GM12878 (cell line): ENCODE measurements at regions not wholly inside any gene's neighbourhood (a gene's known extent, or its start where the extent isn't known, plus 50 kb on each side); places are given as distances from the start of the nearest gene placed in this dataset.

Experiments
- ATAC-seq: fragments of 200-7000 bp; cut with Tn5 transposase; 3 replicates; pipeline ENCODE4 v1.9.1; 2020; ENCODE audit warnings: mild to moderate bottlenecking, moderate library complexity
- BruUV-seq: library from RNA; stranded (reverse); fragments of 400-500 nt; replicated peaks from 2 replicates; lab custom pipeline; 2021; lab: Mats Ljungman, UMichigan
- CTCF ChIA-PET: fragments of 300-600 bp; sonication (Branson Sonifier 250); formaldehyde crosslinking; extraction: SDS; loops from one replicate; lab custom pipeline; 2021; ENCODE audit warnings: inconsistent platforms; lab: Yijun Ruan, JAX
- POLR2A ChIA-PET: fragments of 350-600 bp; formaldehyde crosslinking; extraction: SDS; loops from one replicate; lab custom pipeline; 2021; ENCODE audit warnings: inconsistent platforms; lab: Charles Lee
- RAD21 ChIA-PET: fragments of 300-600 bp; sonication (Branson Sonifier 250); formaldehyde crosslinking; loops from one replicate; lab custom pipeline; 2023; ENCODE audit warnings: antibody characterized with exemption; ENCODE audit not compliant: unreplicated experiment; lab: Charles Lee
- SMC1A ChIA-PET: fragments of 300-600 bp; sonication (Branson Sonifier 250); formaldehyde crosslinking; loops from one replicate; lab custom pipeline; 2023; ENCODE audit not compliant: unreplicated experiment, uncharacterized antibody; lab: Charles Lee
- DNase-seq: peaks from one replicate; pipeline ENCODE4 v3.0.0-alpha.2; 2011; ENCODE audit warnings: low read depth, low spot score
- FAIRE-seq: peaks from 3 replicates; lab custom pipeline; 2011; peaks lifted over from hg19 to GRCh38; lab: Jason Lieb, UNC
- H2AFZ ChIP-seq: 2 replicates; pipeline ENCODE4 v1.6.0; 2011; ENCODE audit warnings: low read depth, low read length, control low read depth; ENCODE audit not compliant: control insufficient read depth
- H3K27ac ChIP-seq: 2 replicates; pipeline ENCODE4 v1.5.1; 2011; ENCODE audit warnings: control low read depth; ENCODE audit not compliant: control insufficient read depth, insufficient read depth
- H3K27me3 ChIP-seq, 2 experiments: replicated peaks in 1 of 2; 2 replicates each; pipeline versions ENCODE4 v1.6.0 to v1.6.1; 2011; ENCODE audit warnings: low read length in 1 of 2; ENCODE audit not compliant: control insufficient read depth in 2 of 2, insufficient read depth in 2 of 2
- H3K36me3 ChIP-seq, 2 experiments: 2 replicates each; pipeline ENCODE4 v1.5.1; 2011; ENCODE audit warnings: low read length in 1 of 2; ENCODE audit not compliant: control insufficient read depth in 2 of 2, insufficient read depth in 2 of 2
- H3K4me1 ChIP-seq: 2 replicates; pipeline ENCODE4 v1.6.1; 2011; ENCODE audit warnings: mild to moderate bottlenecking, low read length, moderate library complexity, mixed read lengths; ENCODE audit not compliant: control insufficient read depth, insufficient read depth
- H3K4me2 ChIP-seq: 2 replicates; pipeline ENCODE4 v1.6.0; 2011; ENCODE audit warnings: control low read depth; ENCODE audit not compliant: control insufficient read depth, insufficient read depth
- H3K4me3 ChIP-seq: fragments of 200-600 bp; sonication (generic); 2 replicates; pipeline ENCODE4 v1.5.1; 2016
- H3K79me2 ChIP-seq: 2 replicates; pipeline ENCODE4 v1.6.0; 2011; ENCODE audit warnings: low read length; ENCODE audit not compliant: control insufficient read depth, insufficient read depth
- H3K9ac ChIP-seq: 2 replicates; pipeline ENCODE4 v1.8.0; 2011; ENCODE audit warnings: low read length, control low read depth, mixed read lengths; ENCODE audit not compliant: control insufficient read depth, insufficient read depth
- H3K9me3 ChIP-seq: replicated peaks from 3 replicates; pipeline ENCODE4 v1.5.1; 2011; ENCODE audit warnings: mild to moderate bottlenecking, low read length; ENCODE audit not compliant: control insufficient read depth, insufficient read depth
- H4K20me1 ChIP-seq: 2 replicates; pipeline ENCODE4 v1.6.0; 2011; ENCODE audit not compliant: control insufficient read depth, insufficient read depth
- BHLHE40 ChIP-seq, 2 experiments: fragments of 450-650 bp in 1 of 2; IDR thresholded peaks; 2 replicates each; pipeline ENCODE4 v1.6.1; 2011 to 2017; ENCODE audit warnings: low read depth in 2 of 2, borderline replicate concordance in 1 of 2, improper control_type of control experiment in 1 of 2, low read length in 1 of 2, mild to moderate bottlenecking in 1 of 2
- BRCA1 ChIP-seq: IDR thresholded peaks from 2 replicates; pipeline ENCODE4 v1.6.1; 2011; ENCODE audit warnings: low read depth, low read length, improper control_type of control experiment
- CEBPB ChIP-seq, 2 experiments: fragments of 150-350 bp in 1 of 2; IDR thresholded peaks; 2 replicates each; pipeline ENCODE4 v1.6.1; 2012 to 2014; ENCODE audit warnings: low read depth in 2 of 2, low read length in 2 of 2, borderline replicate concordance in 1 of 2, inconsistent platforms in 1 of 2
- DPF2 ChIP-seq: fragments of 450-650 bp; IDR thresholded peaks from 2 replicates; pipeline ENCODE4 v1.6.1; 2017; ENCODE audit warnings: mild to moderate bottlenecking
- FOXM1 ChIP-seq: IDR thresholded peaks from 2 replicates; pipeline ENCODE4 v1.6.1; 2012; ENCODE audit warnings: low read depth, mild to moderate bottlenecking, inconsistent platforms, low read length, moderate library complexity
- NFIC ChIP-seq: IDR thresholded peaks from 2 replicates; pipeline ENCODE4 v1.6.1; 2012; ENCODE audit warnings: low read depth, mild to moderate bottlenecking, inconsistent platforms, low read length, moderate library complexity
- NFYA ChIP-seq: IDR thresholded peaks from 2 replicates; pipeline ENCODE4 v1.6.1; 2011; ENCODE audit warnings: low read depth, mild to moderate bottlenecking, low read length, improper control_type of control experiment, borderline replicate concordance
- NR2C2 ChIP-seq: IDR thresholded peaks from 2 replicates; pipeline ENCODE4 v1.6.1; 2011; ENCODE audit warnings: borderline replicate concordance, low read depth; ENCODE audit not compliant: control insufficient read depth, insufficient read length
- WGBS: methylation state at CpG from one replicate; pipeline ENCODE4 v1.1.6; 2016; ENCODE audit warnings: low lambda C conversion rate; ENCODE audit not compliant: insufficient replicate concordance, insufficient coverage; ENCODE audit errors: missing lambda C conversion rate; 5-methylcytosine and 5-hydroxymethylcytosine counted together
- in situ Hi-C: fragments of 300-500 bp; cut with MboI; formaldehyde crosslinking; loops from 9 replicates; pipeline ENCODE4 v1.14.3; 2018; ENCODE audit warnings: mixed read lengths
- intact Hi-C: fragments of 100-400 bp; cut with micrococcal nuclease; formaldehyde crosslinking; loops from one replicate; pipeline ENCODE4 v1.14.2; 2022; ENCODE audit not compliant: unreplicated experiment
- TF ChIP-seq, protein P1 (sequence below): fragments of 450-650 bp; IDR thresholded peaks from 2 replicates; pipeline ENCODE4 v1.6.1; 2016; ENCODE audit warnings: mild to moderate bottlenecking
- TF ChIP-seq, protein P2 (sequence below): fragments of 450-650 bp; IDR thresholded peaks from 2 replicates; pipeline ENCODE4 v1.6.1; 2018; ENCODE audit warnings: mild to moderate bottlenecking, low read depth, moderate library complexity; ENCODE audit not compliant: partially characterized antibody
- TF ChIP-seq, protein P3 (sequence below): IDR thresholded peaks from 2 replicates; pipeline ENCODE4 v1.6.1; 2012; ENCODE audit warnings: low read depth, low read length, improper control_type of control experiment

DNA sequence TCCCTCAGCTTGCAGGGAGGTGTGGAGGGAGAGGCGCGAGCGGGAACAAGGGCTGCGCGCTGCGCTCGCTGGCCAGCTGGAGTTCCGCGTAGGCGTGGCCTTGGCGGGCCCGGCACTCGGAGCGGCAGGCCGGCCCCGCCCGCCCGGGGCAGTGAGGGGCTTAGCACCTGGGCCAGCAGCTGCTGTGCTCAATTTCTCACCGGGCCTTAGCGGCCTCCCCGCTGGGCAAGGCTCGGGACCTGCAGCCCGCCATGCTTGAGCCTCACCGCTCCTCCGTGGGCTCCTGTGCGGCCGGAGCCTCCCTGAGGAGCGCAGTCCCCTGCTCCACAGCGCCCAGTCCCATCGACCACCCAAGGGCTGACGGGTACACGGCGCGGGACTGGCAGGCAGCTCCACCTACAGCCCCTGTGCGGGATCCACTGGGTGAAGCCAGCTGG lies 1516.4 kb downstream of the EFNA5 start:
- H3K27ac ChIP-seq: no peak overlapping the region
- no peaks in the 10 kb centered on the region for H3K27me3 ChIP-seq
- 90% methylated on average over 33 of the region's 35 CpGs for WGBS
- H3K4me3 ChIP-seq: no peak overlapping the region
- ATAC-seq: no peak
- intact Hi-C loops (no loop called here), in situ Hi-C loops (no loop called here)
- ChIA-PET CTCF (no interaction called here), POLR2A (no interaction called here), SMC1A (no interaction called here), RAD21 (no interaction called here)
- H3K36me3 ChIP-seq: no peaks in the 10 kb centered on the region
- no peak for FAIRE-seq
- no peak overlapping the region for H3K9ac ChIP-seq
- no peaks in the 10 kb centered on the region for H4K20me1 ChIP-seq
- no peak overlapping the region for H2AFZ ChIP-seq
- DNase-seq: no peak
- H3K9me3 ChIP-seq: no peaks in the 10 kb centered on the region
- BruUV-seq: no TSS peak
- no peak for TF ChIP-seq BRCA1
- no peak for TF ChIP-seq CEBPB (IDR thresholded peaks at IDR 0.05; ENCODE audit: borderline replicate concordance in 1 of 2, low read depth in 2 of 2, low read length in 2 of 2)
- TF ChIP-seq, protein P1, sequence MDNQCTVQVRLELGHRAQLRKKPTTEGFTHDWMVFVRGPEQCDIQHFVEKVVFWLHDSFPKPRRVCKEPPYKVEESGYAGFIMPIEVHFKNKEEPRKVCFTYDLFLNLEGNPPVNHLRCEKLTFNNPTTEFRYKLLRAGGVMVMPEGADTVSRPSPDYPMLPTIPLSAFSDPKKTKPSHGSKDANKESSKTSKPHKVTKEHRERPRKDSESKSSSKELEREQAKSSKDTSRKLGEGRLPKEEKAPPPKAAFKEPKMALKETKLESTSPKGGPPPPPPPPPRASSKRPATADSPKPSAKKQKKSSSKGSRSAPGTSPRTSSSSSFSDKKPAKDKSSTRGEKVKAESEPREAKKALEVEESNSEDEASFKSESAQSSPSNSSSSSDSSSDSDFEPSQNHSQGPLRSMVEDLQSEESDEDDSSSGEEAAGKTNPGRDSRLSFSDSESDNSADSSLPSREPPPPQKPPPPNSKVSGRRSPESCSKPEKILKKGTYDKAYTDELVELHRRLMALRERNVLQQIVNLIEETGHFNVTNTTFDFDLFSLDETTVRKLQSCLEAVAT: no peak
- TF ChIP-seq FOXM1: no peak
- no peak for TF ChIP-seq NFIC
- no peak for TF ChIP-seq BHLHE40 (IDR thresholded peaks at IDR 0.05; ENCODE audit: borderline replicate concordance in 1 of 2, low read depth in 2 of 2, low read length in 1 of 2)
- H3K4me2 ChIP-seq: no peak overlapping the region
- no peaks in the 10 kb centered on the region for H3K79me2 ChIP-seq
- H3K4me1 ChIP-seq: no peaks in the 10 kb centered on the region

DNA sequence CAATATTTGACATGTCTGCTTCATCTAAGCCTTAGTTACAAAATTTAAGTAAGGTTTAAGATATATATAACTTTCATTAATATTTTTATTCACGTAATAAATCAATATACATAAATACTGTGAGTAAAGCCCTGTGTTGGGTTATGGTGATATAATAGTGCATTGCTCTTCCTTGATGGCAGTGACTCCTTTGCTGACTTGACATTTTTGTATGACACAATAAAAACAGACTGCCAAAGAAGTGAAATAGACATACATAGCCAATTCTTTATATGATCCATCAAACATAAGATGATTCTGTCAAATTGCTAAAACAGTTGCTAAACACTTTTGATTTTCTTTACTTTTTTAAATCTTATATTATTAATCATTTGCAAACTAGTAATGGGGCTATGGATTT lies 1518.2 kb downstream of the EFNA5 start:
- Histone ChIP-seq H3K4me3 (no peak overlapping the region), H3K4me1 (no peaks in the 10 kb centered on the region), H4K20me1 (no peaks in the 10 kb centered on the region), H3K9ac (no peak overlapping the region), H3K9me3 (no peaks in the 10 kb centered on the region), H3K27me3 (no peaks in the 10 kb centered on the region), H2AFZ (no peak overlapping the region), H3K27ac (no peak overlapping the region), H3K79me2 (no peaks in the 10 kb centered on the region), H3K36me3 (no peaks in the 10 kb centered on the region), H3K4me2 (no peak overlapping the region)
- WGBS: 0% methylated on average over 1 of the region's 1 CpG
- FAIRE-seq (no peak), ATAC-seq (no peak), DNase-seq (no peak)
- POLR2A ChIA-PET: no interaction called here
- RAD21 ChIA-PET: no interaction called here
- SMC1A ChIA-PET: no interaction called here
- in situ Hi-C loops (no loop called here), intact Hi-C loops (no loop called here)
- no TSS peak for BruUV-seq
- CTCF ChIA-PET: no interaction called here
- TF ChIP-seq DPF2: no peak
- no peak for TF ChIP-seq NR2C2
- TF ChIP-seq, protein P2, sequence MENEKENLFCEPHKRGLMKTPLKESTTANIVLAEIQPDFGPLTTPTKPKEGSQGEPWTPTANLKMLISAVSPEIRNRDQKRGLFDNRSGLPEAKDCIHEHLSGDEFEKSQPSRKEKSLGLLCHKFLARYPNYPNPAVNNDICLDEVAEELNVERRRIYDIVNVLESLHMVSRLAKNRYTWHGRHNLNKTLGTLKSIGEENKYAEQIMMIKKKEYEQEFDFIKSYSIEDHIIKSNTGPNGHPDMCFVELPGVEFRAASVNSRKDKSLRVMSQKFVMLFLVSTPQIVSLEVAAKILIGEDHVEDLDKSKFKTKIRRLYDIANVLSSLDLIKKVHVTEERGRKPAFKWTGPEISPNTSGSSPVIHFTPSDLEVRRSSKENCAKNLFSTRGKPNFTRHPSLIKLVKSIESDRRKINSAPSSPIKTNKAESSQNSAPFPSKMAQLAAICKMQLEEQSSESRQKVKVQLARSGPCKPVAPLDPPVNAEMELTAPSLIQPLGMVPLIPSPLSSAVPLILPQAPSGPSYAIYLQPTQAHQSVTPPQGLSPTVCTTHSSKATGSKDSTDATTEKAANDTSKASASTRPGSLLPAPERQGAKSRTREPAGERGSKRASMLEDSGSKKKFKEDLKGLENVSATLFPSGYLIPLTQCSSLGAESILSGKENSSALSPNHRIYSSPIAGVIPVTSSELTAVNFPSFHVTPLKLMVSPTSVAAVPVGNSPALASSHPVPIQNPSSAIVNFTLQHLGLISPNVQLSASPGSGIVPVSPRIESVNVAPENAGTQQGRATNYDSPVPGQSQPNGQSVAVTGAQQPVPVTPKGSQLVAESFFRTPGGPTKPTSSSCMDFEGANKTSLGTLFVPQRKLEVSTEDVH: no peak
- TF ChIP-seq, protein P3, sequence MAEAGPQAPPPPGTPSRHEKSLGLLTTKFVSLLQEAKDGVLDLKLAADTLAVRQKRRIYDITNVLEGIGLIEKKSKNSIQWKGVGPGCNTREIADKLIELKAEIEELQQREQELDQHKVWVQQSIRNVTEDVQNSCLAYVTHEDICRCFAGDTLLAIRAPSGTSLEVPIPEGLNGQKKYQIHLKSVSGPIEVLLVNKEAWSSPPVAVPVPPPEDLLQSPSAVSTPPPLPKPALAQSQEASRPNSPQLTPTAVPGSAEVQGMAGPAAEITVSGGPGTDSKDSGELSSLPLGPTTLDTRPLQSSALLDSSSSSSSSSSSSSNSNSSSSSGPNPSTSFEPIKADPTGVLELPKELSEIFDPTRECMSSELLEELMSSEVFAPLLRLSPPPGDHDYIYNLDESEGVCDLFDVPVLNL: no peak
- no peak for TF ChIP-seq NFIC
- no peak for TF ChIP-seq NFYA
